BJ (cell line): ENCODE measurements at regions not wholly inside any gene's neighbourhood (a gene's known extent, or its start where the extent isn't known, plus 50 kb on each side); places are given as distances from the start of the nearest gene placed in this dataset.

ENCODE experiments used
- CTCF ChIA-PET: fragments of 350-600 bp; formaldehyde crosslinking; extraction: SDS; loops from one replicate; lab custom pipeline; 2021; ENCODE audit warnings: antibody characterized with exemption, inconsistent platforms; lab: Yijun Ruan, JAX
- POLR2A ChIA-PET: fragments of 300-600 bp; sonication (Branson Sonifier 250); formaldehyde crosslinking; extraction: SDS; loops from one replicate; lab custom pipeline; 2021; ENCODE audit warnings: antibody characterized with exemption; lab: Charles Lee
- DNase-seq: peaks from one replicate; pipeline ENCODE4 v3.0.0-alpha.2; 2011; ENCODE audit warnings: low read depth
- H3K27me3 ChIP-seq: 2 replicates; pipeline ENCODE4 v1.6.0; 2011; ENCODE audit warnings: low read length; ENCODE audit not compliant: control insufficient read depth, insufficient read depth
- H3K36me3 ChIP-seq: 2 replicates; pipeline ENCODE4 v1.5.1; 2011; ENCODE audit warnings: low read length; ENCODE audit not compliant: control insufficient read depth, insufficient read depth
- H3K4me3 ChIP-seq: 2 replicates; pipeline ENCODE4 v1.5.1; 2011; ENCODE audit warnings: low read depth, mild to moderate bottlenecking, control low read depth, low read length
- CTCF ChIP-seq: IDR thresholded peaks from 2 replicates; pipeline ENCODE4 v1.5.1; 2011; ENCODE audit warnings: low read depth, mild to moderate bottlenecking, control low read depth, inconsistent platforms, low read length, moderate library complexity; ENCODE audit not compliant: insufficient read depth

- no peak for TF ChIP-seq CTCF
- no peak overlapping the region for H3K4me3 ChIP-seq
- no peaks in the 10 kb centered on the region for H3K27me3 ChIP-seq
- DNase-seq, result no peak
- POLR2A ChIA-PET, result no interaction called here
- H3K36me3 ChIP-seq, result no peaks in the 10 kb centered on the region
- CTCF ChIA-PET, result no interaction called here
These were observed 231.2 kb upstream of the TPRG1 start for GRCh38 chr3:188940573-188940932.

GRCh38 chr3:188941103-188941502 lies 230.7 kb upstream of the TPRG1 start:
- no peaks in the 10 kb centered on the region for H3K27me3 ChIP-seq
- no peak for TF ChIP-seq CTCF
- ChIA-PET CTCF (no interaction called here), POLR2A (no interaction called here)
- no peak overlapping the region for H3K4me3 ChIP-seq
- DNase-seq, result no peak
- H3K36me3 ChIP-seq, result no peaks in the 10 kb centered on the region

- CTCF ChIA-PET, result no interaction called here
- no peak for DNase-seq
- TF ChIP-seq CTCF, result no peak
- Histone ChIP-seq H3K4me3 (no peak overlapping the region), H3K36me3 (no peaks in the 10 kb centered on the region), H3K27me3 (no peaks in the 10 kb centered on the region)
- POLR2A ChIA-PET, result no interaction called here
These were observed 229.6 kb upstream of the TPRG1 start for GRCh38 chr3:188942191-188942590.

GRCh38 chr3:188943591-188943990 lies 228.2 kb upstream of the TPRG1 start:
- Histone ChIP-seq H3K4me3 (no peak overlapping the region), H3K36me3 (no peaks in the 10 kb centered on the region), H3K27me3 (no peaks in the 10 kb centered on the region)
- CTCF ChIA-PET, result interaction anchor here (1.0 to 1.4 kb wide), 3 partner anchors 8 to 1203 kb away, joined by 4 to 6 read pairs (median 5); no protein-coding TSS in a partner anchor
- POLR2A ChIA-PET, result no interaction called here
- DNase-seq, result no peak
- no peak for TF ChIP-seq CTCF

GRCh38 chr3:188944108-188944507 lies 227.7 kb upstream of the TPRG1 start:
- no peak for TF ChIP-seq CTCF
- DNase-seq, result no peak
- Histone ChIP-seq H3K27me3 (no peaks in the 10 kb centered on the region), H3K36me3 (no peaks in the 10 kb centered on the region), H3K4me3 (no peak overlapping the region)
- ChIA-PET CTCF (interaction anchor here (1.0 to 1.4 kb wide), 3 partner anchors 9 to 1204 kb away, joined by 4 to 6 read pairs (median 5); no protein-coding TSS in a partner anchor), POLR2A (no interaction called here)
